GM10266 (cell line): ENCODE measurements at regions not wholly inside any gene's neighbourhood (a gene's known extent, or its start where the extent isn't known, plus 50 kb on each side); places are given as distances from the start of the nearest gene placed in this dataset.

Experiments used
- DNase-seq: peaks from one replicate; pipeline ENCODE4 v3.0.0; 2012; ENCODE audit errors: extremely low spot score
- TF ChIP-seq, protein P1 (sequence below): IDR thresholded peaks from 2 replicates; pipeline ENCODE4 v1.5.1; 2012; ENCODE audit warnings: mild to moderate bottlenecking, low read depth; ENCODE audit not compliant: control insufficient read depth, insufficient read depth; ENCODE audit errors: missing control alignments

DNA sequence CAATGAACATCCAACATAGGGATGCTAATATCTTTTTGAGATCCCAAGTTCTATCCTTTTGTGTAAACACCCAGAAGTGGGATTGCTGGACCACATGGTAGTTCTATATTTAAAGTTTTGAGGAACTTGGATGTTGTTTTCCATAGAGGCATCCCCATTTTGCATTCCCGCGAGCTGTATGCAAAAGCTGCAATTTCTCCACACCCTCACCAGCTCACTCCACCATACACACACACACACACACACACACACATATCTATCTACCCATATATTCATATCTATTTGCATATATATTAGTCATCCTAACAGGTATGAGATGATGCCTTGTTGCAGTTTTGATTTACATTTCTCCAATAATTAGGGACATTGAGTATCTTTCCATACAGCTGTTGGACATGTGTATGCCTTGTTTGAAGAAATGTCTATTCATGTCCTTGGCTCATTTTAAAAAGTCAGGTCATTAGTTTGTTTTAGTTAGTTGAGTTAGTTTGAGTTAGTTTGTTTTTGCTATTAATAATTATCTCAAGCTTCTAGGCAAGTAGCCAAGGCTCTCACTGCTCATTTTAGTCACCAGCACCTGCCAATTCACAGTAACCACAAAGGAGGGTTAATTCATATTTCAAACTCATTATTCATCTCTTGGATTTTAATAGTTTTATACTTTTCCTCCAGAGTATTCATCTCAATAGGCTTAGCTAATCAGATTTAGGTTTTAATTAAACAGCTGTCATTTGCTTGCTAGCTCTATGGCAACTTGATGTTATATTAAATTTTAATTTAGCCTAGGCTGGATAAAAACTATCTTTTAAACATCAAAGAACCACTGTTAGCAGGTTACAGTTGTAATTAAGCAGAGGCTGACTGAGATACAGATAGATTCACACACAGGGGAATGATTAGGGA is 1435.9 kb upstream of the TMEM132C start:
- TF ChIP-seq, protein P1, sequence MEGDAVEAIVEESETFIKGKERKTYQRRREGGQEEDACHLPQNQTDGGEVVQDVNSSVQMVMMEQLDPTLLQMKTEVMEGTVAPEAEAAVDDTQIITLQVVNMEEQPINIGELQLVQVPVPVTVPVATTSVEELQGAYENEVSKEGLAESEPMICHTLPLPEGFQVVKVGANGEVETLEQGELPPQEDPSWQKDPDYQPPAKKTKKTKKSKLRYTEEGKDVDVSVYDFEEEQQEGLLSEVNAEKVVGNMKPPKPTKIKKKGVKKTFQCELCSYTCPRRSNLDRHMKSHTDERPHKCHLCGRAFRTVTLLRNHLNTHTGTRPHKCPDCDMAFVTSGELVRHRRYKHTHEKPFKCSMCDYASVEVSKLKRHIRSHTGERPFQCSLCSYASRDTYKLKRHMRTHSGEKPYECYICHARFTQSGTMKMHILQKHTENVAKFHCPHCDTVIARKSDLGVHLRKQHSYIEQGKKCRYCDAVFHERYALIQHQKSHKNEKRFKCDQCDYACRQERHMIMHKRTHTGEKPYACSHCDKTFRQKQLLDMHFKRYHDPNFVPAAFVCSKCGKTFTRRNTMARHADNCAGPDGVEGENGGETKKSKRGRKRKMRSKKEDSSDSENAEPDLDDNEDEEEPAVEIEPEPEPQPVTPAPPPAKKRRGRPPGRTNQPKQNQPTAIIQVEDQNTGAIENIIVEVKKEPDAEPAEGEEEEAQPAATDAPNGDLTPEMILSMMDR, result no peak
- no peak for DNase-seq

DNA sequence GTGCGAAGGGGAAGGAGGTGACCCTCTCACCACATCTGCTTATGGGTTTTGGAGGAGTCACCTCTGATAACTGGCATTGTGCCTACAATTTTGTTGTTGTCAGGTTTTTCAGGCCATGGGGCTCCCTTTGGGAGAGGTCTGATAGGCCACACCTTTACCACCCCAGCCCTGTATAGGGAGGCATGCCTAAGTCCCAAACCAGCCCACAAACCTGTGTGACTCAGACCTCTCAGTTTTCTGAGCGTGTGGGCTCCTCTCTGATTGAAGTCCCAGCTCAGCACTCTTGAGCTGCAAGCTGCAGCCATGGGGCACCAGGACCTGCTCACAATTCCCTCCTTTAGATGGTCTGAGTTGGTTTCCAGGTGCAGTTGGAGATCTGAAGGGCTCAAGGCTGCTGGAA is 1429.3 kb upstream of the TMEM132C start:
- TF ChIP-seq, protein P1, result no peak
- no peak for DNase-seq

DNA sequence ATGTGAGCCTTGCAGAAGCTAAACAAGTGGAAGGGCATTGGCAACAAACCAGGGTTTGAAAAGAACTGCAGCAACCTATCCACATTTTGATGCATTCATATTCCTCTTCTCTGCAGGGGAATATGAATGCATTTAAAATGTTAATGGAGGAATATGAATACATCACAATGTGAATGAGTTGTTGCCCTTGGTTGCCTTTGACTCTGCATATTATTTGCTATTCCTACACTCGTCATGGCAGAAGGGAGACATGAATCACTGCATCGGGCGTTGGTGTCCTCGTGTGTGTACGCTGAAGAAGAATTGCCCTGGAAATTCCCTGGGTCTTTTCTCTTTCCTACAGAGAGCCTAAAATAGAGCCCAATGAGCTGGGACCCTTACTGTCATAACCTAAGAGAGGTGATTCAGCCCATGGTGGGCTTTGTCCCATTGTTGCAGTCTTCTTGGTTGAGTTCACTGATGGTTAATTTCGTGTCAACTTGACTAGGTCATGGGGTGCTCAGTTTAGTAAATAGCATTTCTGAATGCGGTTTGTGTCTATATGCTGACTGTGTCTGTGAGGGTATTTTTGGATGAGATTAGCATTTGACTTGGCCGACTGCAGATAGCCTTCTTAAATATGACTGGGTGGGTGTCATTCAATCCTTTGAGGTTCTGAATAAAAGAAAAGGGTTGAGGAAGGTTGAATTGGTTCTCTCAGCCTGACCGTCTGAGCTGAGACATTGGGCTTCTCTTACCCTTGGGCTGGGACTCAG is 1422.9 kb upstream of the TMEM132C start:
- TF ChIP-seq, protein P1, result no peak
- no peak for DNase-seq

DNA sequence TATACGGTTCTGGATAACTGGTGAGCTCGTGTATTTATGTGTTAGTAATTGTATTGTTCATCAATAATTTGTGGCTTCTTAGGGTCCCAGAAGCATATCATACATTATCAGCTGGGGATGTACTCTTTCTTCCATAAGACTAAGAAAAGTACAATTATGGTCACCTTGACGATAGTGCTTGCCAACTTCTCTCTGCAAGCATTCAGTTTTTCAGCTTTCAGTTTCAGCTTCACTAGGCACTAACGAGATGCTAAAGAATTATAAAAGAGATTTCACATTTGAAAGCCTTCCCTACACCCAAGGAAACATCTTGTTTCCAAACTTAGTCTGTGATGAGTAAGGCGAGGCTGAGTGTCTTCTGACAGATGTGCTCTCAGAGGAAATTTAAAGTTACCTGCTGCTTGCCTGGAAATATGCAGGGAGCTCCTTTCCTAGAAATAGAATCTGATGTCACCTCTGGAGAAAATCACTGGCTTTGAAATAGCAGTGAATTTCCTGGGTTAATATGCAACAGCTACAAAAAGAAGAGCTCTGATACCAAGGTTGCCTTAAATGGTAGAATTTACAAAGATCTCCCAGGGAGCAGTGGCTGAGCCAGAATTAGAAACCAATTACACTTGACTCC is 1419.9 kb upstream of the TMEM132C start:
- TF ChIP-seq, protein P1, result no peak
- DNase-seq, result no peak

DNA sequence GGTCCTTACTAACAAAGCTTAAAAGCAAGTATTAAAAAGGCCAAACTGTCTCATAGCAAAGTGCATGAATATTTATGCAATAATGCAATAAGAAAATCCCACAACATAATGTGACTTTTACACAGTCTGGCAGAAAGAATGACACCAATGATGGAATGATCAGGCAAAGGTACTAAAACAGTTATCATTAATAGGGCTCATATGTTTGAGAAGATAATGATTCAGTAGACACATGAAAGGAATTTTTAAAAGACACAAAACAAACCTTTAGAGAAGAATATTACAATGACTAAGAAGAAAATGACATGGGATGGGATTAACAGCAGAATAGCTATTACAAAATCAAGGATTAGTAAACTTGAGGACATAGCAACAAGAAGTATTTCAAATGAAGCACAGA is 1411.2 kb upstream of the TMEM132C start:
- TF ChIP-seq, protein P1, result no peak

DNA sequence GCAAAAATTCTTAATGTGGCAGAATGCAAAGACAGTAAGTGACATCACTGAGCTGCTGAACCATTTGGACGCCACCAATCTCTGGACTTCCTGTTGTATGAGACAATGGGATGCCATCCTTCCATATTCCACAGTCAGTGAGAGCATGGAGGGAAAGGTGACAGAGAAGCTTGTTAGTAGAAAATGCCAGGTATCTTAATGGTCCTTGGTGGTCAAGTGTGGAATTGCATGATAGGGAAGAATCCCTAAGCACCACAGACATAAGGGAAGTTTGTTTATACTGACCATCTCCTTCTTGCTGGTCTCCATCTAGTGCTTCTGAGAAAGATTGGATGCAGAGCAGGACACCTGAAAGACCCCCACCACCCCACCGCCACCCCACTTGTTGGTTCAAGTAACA is 1410.0 kb upstream of the TMEM132C start:
- no peak for DNase-seq
- TF ChIP-seq, protein P1, result no peak

More for the DNA sequence above, 1411.2 kb upstream of the TMEM132C start:
- no peak for DNase-seq
